ENCODE measurements at regions not wholly inside any gene's neighbourhood (a gene's known extent, or its start where the extent isn't known, plus 50 kb on each side); places are given as distances from the start of the nearest gene placed in this dataset.

GRCh38 chr12:88419794-88420193 lies 160.5 kb downstream of the KITLG start:
- DNase-seq, result no peak

- no peak for DNase-seq
Measured at GRCh38 chr12:88420457-88420856, 159.8 kb downstream of the KITLG start.

DNA sequence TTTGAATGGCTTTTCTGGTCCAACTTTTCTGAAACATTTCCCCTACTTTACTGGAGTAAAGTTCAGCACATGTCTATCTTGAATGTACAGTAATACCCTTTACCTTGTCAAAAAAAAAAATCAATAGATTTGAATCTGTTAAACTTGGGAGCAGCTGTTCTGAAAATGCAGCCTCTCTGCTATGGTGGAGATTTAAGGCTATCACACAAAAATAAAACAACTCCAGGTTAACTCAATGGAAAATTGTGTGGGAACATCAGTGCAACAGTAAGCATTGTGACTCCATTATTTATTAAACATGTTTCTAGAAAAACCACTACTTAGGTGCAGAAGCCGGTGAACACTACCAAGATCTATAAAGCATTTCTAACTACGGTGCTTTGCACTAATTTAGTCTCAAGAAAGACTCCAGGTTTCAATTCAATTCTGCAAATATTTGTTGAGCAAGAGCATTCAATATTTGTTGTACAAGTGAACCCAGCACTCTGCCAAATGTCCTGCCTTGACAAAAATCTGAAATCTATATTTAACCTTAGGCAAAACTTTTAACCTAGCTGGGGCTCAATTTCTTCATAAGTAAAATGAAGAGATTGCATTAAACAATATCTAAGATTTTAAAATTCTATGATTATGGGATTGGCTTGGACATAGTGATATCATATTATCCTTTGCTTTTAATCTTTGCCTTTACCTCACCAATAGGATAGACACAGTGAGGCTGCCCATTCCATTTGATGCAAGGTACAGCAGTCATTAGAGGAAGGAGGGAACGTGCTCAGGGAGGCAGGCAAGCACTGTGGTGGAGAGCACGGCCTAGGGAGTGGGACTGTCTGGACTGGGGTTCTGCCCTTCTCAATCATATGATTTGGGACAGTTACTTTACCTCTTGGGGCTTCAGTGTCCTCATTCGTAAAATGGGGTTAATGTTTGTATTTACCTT lies 155.2 kb downstream of the KITLG start:
- DNase-seq, result no peak

GRCh38 chr12:88428350-88428749 lies 151.9 kb downstream of the KITLG start:
- no peak for DNase-seq

- DNase-seq, result no peak
Measured at GRCh38 chr12:88431246-88431645, 149.0 kb downstream of the KITLG start.

GRCh38 chr12:88432531-88433490 lies 147.5 kb downstream of the KITLG start:
- DNase-seq, result no peak

DNA sequence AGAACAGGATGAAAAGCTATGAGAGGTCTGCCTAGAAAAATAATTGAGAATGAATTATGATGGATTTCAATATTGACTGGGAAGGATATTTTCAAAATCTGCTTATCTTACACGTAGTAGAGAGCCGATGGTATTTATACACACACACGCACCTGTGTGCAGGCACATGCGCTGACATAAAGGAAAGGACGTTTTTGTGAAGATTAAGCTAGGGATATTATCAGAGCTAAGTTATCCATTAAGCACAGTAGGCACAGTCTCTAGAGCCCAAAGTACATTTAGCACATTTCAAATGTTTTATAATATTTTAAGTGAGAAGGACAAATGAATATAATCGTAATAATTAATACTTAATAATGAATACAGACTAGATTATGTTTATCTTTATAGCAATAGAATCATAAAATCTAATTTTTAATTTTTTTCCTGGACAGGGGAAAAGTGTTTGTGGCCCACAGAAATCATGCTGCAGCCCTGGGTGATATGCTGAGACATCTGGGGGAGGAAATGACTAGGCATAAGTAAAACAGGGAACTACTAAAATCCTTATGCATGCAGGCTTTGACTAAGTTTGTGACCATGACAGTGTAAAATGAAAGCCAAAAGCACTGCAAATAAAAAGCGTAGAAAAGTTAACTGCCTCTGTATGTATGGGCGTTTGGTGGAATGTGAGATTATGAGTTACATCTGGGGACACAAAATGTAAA lies 146.1 kb downstream of the KITLG start:
- DNase-seq, result no peak

- DNase-seq, result no peak
Measured at GRCh38 chr12:88435334-88436076, 144.8 kb downstream of the KITLG start.

- no peak for DNase-seq
Measured at GRCh38 chr12:88437226-88437625, 143.0 kb downstream of the KITLG start.

Data from activated naive CD4-positive, alpha-beta T cell treated with Interleukin-2 at 50 U/mL for 16 hours (primary cell).